ENCODE measurements at regions not wholly inside any gene's neighbourhood (a gene's known extent, or its start where the extent isn't known, plus 50 kb on each side); places are given as distances from the start of the nearest gene placed in this dataset.
A peak's percentile ranks its signal among the peaks of the same experiment; 100 is the strongest.
"Not testable (repeated sequence)": the region's sequence is repeated elsewhere in the genome, so short reads cannot be mapped to it uniquely, and the experiment has no call there.

DNA sequence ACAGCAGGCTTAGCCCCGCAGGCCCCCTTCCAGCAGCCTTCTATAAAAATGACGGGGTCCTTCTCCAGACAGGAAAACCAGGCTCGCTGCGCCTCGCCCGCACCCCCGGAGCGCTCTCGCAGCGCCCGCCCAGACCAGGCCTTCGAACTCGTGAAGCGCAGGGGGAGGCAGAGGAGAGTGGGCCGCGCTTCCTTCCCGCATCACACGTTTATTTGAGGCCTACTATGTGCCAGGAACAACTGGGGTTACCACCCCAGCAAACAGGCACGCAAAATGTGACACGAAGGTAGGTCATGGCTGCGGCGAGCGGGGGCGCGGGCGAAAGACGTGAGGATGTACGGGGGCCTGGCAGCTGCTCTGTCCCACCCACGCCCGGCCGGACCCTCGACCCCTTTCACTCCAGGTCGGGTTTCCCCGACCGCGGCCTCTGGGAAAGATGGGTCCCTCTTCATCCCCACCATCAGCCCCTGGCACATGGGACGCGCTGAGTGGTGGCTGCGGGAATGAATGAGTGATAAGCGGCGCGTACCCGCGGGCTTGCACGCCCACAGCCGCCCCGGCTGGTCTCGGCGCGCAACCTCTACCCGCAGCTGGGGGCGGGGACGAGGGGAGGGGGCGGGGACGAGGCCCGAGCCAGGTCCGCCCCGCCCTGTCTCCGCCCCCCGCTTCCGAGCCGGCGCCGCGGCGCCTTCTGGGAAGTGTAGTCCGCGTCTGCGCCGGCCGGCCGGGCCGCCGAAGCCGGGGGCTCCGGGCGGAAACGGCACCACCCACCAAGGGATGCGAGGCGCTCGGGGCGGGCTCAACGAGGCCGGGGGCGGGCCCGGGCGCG, 59.1 kb downstream of the ZNF467 start:
- DNase-seq: peak; percentile 84 to 91

DNA sequence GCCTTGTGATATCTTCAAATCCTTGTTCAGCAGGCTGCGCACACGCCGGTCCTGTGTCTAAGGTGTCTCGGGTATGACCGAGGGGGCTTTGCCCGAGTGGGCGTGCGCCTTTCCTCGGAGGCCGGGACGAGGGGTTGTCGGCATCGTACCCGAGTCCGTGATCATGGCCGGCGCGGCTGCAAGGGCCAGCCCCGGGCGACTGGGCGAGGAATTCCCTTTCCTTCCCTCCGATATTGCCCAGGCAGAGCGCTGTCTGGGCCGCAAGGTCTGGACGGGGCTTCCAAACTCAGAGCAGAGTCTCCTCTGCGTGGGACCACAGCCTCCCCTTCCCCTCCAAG, 59.7 kb downstream of the ZNF467 start:
- no peak for DNase-seq

DNA sequence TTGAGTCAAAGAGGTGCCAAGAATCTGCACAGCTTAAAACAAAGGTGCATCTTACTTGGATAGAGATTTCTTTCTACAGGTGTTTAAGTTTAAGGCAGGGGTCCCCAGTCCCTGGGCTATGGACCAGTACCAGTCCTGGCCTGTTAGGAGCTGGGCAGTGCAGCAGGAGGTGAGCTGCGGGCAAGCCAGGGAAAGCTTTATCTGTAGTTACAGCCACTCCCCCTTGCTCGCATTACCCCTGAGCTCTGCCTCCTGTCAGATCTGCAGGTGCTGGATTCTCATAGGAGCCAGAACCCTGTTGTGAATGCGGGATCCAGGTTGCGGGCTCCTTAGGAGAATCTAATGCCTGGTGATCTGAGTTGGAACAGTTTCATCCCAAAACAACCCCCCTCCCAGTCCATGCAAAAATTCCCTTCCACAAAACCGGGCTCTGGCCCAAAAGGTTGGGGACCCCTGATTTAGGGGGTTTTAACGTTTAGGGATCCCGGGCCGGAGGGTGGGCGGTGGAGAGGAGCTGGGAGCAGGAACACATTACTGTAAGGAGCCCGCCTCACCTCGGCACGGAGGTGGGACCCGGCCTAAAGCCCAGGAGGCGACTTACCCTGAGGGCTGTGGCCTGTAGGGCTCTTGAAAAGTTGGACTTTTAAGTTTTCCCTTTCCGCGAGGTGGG, 60.2 kb downstream of the ZNF467 start:
- DNase-seq: no peak

DNA sequence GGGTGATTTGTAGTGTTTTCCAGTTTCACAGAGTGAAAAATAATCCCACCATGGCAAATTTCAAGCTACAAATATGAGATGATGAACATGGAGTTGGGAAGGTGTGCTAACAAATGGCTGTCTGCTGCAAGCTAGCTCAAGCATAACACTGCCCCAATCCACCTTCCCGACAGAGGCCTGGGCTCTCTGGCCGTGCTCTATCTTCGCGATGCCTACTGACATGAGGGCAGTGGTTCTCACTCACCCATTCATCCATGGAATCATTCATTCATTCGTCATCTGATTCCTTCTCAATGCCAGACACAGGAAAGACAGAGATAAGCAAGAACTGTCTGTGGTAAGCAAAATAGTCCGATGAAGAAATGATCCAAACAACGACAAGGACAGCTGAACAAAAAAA, 65.4 kb downstream of the ZNF467 start:
- no peak for DNase-seq

DNA sequence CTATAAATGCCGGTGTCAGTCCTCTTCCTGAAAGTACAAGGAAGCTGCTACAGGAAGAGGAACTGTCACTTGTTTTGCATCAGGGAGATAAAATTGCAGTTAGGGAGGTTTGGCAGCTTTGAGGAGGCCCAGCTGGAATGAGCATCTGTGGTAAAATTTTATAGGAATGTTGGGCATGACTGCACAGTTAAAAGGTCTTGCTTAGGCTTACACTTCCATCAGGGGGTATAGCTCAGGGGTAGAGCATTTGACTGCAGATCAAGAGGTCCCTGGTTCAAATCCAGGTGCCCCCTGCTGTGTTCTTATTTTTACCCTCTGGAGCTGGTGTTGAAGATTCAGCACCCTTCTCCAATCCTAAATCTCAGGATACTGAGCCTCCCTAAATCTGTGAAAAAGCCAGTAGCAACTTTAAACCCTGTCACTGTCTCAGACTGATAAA, 65.9 kb downstream of the ZNF467 start:
- peak; percentile 27 to 64 for DNase-seq

DNA sequence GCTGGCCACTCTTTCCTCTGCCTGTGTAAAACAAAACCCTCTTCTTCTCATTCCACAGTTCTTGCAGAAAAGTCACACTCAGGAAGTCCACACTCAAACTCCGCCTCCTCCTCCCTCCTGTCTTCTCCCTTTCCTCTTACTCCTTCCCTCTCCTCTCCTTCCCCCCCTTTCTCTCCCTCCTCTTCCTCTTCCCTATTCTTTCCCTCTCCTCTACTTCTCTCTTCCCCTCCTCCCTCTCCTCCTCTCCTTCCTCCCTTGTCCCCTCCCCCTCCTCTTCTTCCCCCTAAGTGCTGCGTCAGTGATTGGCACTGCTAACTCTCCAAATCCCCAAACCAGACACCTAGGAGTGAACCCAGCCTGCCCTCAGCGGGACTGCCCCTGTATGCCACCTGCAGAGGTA, 67.0 kb downstream of the ZNF467 start:
- DNase-seq: no peak

DNA sequence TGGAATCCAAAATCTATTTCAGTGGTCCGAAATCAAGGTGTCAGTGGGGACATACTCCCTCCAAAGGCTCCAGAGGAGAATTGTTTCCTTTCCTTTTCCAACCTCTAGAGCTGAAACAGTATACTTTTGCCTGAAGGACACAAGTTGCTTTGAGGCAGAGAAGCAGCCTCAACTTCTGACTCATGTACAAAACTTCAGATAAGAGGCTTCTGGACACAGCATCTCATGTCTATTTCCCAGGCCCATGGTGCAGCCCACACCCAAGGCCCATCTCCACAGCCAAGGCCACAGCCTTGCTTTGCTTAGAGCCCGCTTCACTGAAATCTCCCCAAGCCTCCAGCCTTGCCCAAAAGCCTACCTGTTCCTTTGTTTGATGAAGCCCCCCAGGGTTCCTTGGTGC, 68.9 kb downstream of the ZNF467 start:
- DNase-seq: no peak

DNA sequence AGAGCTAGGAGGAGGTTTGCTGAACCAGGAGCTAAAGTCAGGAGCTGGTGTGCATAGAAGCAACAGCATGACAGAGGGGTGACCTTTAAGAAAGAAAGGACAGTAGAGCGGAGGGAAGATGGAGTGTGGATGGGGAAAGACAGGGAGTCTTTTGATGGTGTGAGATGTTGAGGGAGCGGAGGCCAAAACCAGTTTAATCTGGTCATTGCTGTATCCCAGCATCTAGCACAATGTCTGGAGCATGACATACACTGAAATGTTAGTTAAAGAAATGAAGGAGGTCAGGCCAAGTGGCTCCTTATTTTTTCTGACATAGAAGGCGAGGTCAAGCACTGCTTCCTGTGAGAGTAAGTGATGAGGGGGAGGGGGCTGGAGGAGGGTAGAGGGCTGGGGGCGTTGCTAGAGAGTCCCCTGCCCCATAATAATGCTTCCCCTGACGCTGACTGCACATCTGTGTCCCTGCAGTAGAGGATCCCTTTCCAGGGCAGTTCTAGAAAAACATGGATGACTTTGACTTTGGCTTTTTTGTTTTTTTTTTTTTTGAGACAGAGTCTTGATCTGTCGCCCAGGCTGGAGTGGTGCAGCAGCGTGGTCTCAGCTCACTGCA, 70.2 kb downstream of the ZNF467 start:
- DNase-seq: no peak

DNA sequence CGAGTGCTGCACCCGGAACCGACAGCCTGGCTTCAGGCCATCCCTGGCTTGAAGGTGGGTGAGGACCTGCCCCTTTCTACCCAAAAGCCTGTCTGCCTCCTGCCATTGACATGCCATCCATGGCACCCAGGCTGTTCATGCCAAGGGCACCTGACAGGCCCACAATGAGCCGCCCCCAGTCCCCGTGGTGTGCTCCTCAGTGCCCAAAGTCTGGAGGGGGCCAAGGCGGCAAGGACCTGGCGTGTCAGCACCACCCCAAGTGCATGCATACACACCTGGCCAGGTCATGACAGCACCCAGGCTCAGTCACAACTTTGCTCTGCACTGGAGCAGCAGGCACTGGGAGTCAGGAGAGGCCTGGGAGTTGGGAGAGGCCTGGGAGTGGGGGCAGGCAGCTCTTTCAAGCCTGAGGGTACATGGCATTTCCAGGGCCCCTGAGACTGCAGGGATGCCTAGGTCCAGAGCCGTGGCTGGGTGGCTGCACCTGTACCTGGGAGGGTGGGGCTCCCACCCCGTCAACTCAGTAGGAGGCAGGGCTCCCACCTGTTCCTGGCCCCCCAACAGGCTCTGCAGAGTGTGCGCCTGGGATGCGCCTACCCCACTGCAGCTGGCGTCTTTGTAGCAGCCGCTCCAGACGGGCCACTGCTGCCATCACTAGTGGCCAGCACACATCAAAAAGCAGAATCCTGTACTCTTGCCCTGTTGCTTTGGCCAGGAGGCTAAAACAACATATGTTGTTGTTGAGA, 71.7 kb downstream of the ZNF467 start:
- no peak for DNase-seq

DNA sequence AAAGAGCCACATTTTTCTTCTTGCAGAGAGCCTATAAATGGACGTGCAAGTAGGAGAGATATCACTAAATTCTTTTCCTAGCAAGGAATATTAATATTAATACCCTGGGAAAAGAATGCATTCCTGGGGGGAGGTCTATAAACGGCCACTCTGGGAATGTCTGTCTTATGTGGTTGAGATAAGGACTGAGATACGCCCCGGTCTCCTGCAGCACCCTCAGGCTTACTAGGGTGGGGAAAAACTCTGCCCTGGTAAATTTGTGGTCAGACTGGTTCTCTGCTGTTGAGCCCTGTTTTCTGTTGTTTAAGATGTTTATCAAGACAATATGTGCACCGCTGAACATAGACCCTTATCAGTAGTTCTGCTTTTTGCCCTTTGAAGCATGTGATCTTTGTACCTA, 75.6 kb downstream of the ZNF467 start:
- not testable (repeated sequence) for DNase-seq

DNA sequence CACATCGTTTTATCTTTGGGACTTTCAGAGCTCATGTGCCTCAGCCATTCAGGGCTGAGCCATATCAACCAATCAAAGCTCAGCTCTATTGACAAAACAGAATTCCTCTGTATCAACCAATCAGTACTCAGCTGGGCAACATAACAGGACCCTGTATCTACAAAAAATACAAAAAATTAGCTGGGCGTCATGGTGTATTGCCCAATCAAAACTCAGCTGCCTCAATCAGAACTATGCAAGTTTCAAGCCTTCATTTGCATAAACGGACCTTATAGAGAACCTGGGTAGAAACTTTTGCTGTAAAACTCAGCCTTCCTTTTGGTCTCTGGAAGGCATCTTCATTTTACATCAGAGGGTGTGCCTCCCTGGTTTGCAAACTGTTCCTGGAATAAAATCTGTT, 77.1 kb downstream of the ZNF467 start:
- no peak for DNase-seq

DNA sequence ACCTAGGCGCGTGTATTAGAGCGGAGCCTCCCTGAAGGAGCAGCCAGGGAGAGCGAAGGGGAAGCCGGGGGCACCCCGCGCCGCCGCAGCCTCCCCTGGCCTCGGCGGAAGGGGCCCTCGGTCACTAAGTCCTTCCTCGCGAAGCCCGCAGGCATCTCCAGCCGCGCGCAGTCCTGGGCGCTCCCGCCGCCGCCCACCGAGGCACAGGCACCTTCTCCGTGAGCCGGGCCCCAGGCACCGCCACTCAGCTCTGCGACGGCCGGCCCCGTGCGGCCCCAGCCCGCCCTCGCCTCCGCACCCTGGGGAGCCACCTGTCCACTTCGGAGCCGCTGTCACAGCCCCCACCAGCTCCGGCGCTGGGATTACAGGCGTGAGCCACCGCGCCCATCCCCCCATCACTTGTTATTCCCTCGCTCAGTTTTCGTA, 80.8 kb downstream of the ZNF467 start:
- peak in 1 of 2 experiments; percentile 2 for DNase-seq

DNA sequence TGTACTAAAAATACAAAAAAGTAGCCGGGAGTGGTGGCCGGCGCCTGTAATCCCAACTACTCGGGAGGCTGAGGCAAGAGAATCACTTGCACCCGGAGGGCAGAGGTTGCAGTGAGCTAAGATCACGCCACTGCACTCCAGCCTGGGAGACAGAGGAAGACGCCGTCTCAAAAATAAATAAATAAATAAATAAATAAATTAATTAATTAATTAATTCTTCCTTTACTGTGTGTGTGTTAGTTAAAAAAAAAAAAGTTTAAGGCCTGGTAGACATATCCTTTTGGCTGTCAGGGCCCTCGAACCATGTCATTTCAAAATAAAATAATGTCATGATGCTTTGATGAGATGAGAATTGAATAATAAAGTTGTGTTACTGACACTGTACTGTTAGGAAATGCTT, 81.3 kb downstream of the ZNF467 start:
- no peak for DNase-seq

DNA sequence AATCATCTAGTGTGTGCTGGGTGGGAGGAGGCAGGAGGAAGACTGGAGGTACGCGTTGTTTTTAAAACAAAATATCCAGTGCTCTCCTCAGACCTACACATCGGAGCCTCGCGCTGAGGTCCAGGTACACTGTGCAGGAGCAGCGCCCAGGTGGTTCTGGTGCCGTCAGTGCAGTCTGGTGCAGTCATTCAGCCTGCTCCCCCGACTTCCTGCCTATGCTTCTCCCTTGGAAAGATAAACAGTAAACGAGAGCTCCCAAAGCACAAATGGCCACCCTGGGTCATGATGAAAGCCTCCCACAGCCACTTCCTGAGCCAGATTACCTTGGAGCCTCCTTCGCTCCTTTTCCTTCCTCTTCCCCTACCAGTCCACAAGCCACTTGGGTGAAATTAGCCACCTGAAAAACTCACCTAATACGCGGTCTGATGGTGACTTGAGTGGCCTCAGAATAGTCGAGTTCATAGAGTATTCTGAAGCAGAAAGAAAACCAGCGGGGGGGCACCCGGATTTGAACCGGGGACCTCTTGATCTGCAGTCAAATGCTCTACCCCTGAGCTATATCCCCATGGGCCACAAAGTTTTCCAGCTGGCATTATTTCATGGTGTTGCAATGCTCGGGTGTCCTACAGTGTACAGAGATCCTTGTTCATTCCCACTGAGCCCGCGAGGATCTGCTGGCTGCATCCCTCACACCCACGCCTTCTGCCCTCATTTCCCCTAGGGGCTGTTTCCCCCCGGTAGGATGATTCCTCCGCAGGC, 82.5 kb downstream of the ZNF467 start:
- peak; percentile 66 to 91 for DNase-seq

DNA sequence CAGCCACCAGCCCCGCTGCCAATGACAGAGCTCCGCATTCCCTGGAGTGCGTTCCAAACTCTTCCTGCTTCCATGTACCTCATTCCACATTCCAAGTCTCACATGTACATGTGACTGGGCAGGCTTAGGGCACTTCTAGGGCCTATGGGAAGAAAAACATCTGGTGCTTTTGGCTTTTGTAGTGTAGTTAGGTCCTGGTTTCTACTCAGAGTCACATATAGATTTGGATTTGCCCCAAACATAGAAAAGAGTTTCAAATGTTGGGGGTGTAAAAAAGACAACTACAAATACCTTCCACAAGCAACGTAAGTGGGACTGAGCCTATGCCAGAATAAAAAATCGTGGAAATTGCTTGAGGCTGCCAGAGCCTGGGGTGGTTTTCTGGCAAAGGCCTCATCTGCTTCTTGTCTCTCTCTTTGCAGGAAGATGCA, 84.1 kb downstream of the ZNF467 start:
- peak in 1 of 2 experiments; percentile 5 for DNase-seq

DNA sequence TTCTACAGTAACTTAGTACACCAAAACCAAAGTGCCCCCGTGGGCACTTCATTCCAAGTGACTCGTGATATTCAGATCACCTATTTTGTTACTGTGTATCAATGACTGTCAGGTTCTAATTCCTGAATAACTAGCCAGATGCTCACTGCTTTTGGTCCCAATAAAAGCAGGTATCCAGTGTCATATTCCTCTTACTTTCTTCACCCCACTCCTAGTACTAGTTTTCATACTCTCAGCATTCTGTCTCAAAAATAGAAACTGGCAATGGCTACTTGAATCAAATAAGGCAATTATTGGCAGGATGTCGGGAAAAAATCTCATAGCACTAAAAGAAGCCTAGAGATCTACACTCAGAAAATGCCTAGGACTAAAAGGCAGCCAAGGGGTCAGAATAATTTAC, 84.6 kb downstream of the ZNF467 start:
- DNase-seq: no peak

DNA sequence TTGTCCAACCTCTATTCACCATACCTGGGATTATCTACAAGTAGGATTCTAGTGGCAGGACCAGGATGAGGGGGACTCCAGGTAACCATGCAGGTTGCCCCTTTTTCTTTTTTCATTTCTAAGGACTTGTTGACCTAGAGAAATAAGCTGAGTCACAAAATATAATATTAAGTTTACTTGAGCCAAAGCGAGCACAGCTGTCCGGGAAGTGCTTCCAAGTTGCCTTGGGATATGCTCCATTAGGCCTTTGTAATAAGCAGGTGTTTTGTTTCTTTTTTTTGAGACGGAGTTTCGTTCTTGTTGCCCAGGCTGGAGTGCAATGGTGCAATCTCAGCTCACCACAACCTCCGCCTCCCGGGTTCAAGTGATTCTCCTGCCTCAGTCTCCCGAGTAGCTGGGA, 85.6 kb downstream of the ZNF467 start:
- not testable (repeated sequence) for DNase-seq

DNA sequence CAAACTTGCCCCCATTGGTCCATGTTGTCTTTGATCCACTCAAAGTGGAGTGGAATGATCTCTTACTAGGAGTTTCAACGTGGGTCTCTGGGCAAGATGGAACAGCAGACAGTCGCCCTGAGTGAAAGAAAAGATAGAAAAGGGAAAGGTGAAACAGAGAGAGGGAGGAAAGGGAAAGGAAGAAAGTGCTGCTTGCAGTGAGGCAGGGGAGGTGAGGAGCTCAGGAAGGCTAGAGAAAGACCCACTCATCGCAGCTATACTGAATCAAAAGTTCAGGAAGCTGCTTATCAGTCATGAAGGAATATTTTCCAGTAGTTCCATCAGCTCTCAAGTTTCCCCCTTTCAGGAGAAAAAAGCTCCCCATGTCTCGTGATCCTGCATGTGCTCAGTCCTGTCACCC, 86.9 kb downstream of the ZNF467 start:
- no peak for DNase-seq

DNA sequence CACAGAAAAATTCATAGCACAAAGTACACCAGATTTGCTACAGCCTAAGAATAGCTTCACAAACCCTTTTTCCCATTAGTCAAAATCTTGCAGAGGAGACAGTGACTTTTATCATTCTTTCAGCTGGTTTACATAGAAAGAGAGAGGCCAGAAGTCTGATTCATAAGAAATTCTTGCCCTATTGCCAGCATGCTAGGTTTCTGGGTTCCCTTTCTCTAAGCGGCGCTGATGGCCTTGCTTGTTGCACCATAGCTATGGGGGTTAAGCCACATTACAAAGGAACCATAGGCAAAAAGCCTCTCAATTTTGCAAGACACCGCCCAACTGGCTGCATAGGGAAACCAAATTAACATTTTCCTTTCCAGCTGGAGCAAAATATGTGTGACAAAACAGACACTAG, 87.4 kb downstream of the ZNF467 start:
- no peak for DNase-seq

DNA sequence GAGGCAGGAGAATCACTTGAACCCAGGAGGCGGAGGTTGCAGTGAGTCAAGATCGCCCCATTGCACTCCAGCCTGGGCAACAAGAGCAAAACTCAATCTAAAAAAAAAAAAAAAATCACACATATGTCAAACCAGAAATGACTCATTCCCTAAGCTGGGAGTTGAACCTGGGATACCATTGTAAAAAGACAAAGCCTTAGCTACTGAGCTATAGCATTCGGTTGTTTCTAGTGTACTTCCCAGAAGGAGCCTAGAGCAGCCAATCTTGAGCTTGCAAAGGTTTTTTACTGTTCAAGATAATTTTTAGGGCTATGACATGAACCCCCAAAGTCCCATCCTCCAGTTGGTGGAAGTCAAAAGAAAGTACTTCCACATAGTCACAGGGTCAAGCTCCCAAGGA, 87.9 kb downstream of the ZNF467 start:
- DNase-seq: no peak

DNA sequence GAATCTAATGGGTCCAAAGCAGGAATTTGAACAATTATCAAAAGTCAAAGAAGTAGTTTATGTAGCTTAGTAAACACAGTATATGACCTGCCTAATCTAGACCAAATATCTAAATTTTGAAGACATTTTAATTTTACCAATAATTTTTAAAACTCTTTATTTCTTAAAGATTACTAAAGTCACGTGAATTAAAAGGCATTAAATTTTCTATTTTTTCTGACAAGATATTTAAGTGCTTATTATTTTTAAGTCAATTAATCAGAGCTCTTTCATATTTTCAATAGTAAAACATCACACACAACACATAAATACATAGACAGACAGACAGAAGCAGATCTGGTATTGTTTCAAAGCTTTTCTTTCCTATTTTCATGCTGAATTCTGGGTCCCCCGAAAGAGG, 89.5 kb downstream of the ZNF467 start:
- no peak for DNase-seq

DNA sequence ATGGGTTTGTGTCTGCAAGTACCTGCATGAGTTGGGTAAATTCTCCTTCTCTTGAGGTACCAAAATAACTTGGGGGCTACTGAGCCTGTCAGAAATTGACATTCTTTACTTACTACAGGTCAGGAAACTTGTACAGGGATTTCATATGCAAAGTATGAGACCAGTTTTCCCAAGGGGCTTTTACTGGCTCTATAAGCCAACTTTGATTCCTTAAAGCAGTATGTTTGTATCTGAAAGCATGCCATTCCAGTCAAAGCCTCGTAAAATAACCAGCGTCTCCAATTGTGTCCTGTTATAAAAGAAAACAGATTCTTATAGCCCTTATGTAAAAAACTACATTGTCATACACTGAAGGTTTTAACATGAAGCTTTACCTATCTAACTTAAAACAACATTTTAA, 90.2 kb downstream of the ZNF467 start:
- no peak for DNase-seq

DNA sequence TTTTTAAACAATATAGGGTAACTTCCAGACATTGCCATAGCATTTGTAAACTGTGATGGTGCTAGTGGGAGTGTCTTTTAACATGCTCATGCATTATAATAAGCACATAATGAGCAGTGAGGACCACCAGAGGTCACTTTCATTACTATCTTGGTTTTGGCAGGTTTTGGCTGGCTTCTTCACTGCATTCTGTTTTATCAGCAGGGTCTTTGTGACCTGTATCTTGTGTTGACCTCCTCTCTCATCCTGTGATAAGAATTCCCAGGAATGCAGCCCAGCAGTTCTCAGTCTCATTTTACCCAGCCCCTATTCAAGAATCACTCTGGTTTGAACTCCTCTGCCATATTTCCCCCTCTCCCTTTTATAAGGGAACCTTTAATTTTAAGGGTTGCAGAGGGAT, 91.3 kb downstream of the ZNF467 start:
- DNase-seq: no peak

All from NCI-H524 (cell line).